Neutrophil (primary cell): ENCODE measurements at regions not wholly inside any gene's neighbourhood (a gene's known extent, or its start where the extent isn't known, plus 50 kb on each side); places are given as distances from the start of the nearest gene placed in this dataset.

Experiments
- H3K27ac ChIP-seq: fragments of 200-600 bp; sonication (generic); 2 replicates; pipeline ENCODE4 v1.5.1; 2016; ENCODE audit warnings: mild to moderate bottlenecking, moderate library complexity
- H3K27me3 ChIP-seq: fragments of 200-600 bp; sonication (generic); 2 replicates; pipeline ENCODE4 v1.6.0; 2016; ENCODE audit warnings: mild to moderate bottlenecking
- H3K36me3 ChIP-seq: fragments of 200-600 bp; sonication (generic); 2 replicates; pipeline ENCODE4 v1.5.1; 2017
- H3K4me1 ChIP-seq, 2 experiments: fragments of 200-600 bp in 1 of 2; sonication (generic) in 1 of 2; 1 replicate in 1 of 2; 2 replicates in 1 of 2; pipeline versions ENCODE4 v1.5.1 to v1.6.1; 2013 to 2016; ENCODE audit warnings: low read depth in 1 of 2, low read length in 1 of 2, mild to moderate bottlenecking in 1 of 2, moderate library complexity in 1 of 2; ENCODE audit not compliant: control insufficient read depth in 1 of 2, insufficient read depth in 1 of 2
- H3K4me3 ChIP-seq, 2 experiments: fragments of 200-600 bp in 1 of 2; sonication (generic) in 1 of 2; 1 replicate in 1 of 2; 2 replicates in 1 of 2; pipeline ENCODE4 v1.5.1; 2013 to 2016; ENCODE audit warnings: low read depth in 1 of 2, low read length in 1 of 2, mild to moderate bottlenecking in 1 of 2, moderate library complexity in 1 of 2
- H3K9me3 ChIP-seq: fragments of 200-600 bp; sonication (generic); 2 replicates; pipeline ENCODE4 v1.5.1; 2016
- CTCF ChIP-seq: fragments of 200-600 bp; sonication (generic); IDR thresholded peaks from 2 replicates; pipeline ENCODE4 v1.5.1; 2016; ENCODE audit warnings: antibody characterized with exemption

DNA sequence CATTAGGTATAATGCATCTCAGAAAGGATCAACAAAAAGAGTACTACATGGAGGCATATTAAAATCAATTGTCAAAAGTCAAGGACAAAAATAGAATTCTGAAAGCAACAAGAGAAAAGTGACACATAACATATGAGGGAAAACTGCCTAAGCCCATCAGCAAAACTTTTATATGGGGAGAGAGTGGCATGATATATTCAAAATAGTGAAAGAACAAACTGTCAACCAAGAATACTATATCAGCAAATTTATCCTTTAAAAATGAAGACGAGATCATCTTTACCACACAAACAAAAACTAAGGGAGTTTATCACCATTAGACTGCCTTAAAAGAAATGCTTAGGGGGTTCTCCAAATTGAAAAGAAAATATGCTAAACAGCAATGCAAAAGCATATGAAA is 86.4 kb upstream of the CHRDL1 start:
- no peaks in the 10 kb centered on the region for H3K4me1 ChIP-seq
- no peaks in the 10 kb centered on the region for H3K36me3 ChIP-seq
- no peak for TF ChIP-seq CTCF
- no peak overlapping the region for H3K4me3 ChIP-seq
- no peak overlapping the region for H3K27ac ChIP-seq
- H3K27me3 ChIP-seq, result no peaks in the 10 kb centered on the region
- H3K9me3 ChIP-seq, result no peaks in the 10 kb centered on the region

DNA sequence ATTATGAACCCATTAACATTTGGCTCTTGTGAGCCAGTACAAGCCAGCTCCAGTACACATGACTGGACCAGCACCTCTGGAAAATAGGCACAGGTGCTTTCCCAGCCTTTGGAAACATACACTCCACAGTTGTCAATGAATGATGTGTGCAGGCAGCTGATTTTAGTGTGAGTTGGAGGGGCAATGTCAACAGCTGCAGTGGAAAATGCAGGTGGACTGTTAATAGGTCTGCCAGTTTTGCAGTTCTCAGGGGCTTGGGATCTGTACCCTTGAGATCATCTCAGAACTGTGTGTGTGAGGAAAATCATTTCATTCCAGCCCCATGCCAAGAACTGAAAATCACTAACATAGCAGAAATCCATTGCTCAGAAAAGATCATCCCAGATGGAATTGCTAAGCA is 81.7 kb upstream of the CHRDL1 start:
- Histone ChIP-seq H3K4me3 (no peak overlapping the region), H3K9me3 (no peaks in the 10 kb centered on the region), H3K27ac (no peak overlapping the region), H3K4me1 (no peaks in the 10 kb centered on the region), H3K27me3 (no peaks in the 10 kb centered on the region), H3K36me3 (no peaks in the 10 kb centered on the region)
- TF ChIP-seq CTCF, result no peak

DNA sequence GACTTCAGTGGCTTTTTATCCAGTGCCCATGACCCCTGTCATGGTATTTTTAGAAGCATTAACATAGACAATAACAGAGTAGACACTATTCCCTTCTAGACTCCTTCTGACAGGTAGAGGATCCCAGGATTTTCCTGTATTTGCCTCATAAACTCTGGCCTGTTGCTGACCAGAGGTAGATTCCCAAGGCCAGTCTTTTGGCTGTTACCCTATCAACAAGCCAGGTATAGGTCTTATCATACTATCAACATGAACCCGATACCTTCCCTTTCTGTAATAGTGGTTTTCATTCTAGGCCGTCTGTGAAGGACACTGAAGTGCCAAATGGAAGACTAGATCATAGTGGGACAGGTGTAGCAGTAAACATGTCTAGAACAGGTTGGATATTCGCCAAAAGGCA is 76.2 kb upstream of the CHRDL1 start:
- no peak for TF ChIP-seq CTCF

DNA sequence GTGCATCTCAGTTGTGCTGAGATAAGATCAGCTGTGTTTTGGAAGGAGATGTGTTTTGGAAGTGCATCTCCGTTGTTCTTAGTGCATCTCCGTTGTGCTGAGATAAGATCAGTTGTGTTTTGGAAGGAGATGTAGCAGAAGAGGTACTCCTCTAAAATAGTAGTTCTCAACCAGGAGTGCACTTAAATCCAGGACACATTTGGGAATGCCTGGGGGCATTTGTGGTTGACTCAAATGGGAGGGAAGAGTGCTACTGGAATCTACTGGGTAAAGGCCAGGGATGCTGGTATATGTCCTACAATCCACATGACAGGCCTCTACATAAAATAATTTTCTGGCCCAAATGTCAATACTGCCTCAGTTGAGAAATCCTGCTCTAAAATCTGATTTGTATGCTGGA is 70.8 kb upstream of the CHRDL1 start:
- H3K4me3 ChIP-seq, result no peak overlapping the region

More for the DNA sequence above, 76.2 kb upstream of the CHRDL1 start:
- no peaks in the 10 kb centered on the region for H3K9me3 ChIP-seq
- no peaks in the 10 kb centered on the region for H3K27me3 ChIP-seq
- H3K4me3 ChIP-seq, result no peak overlapping the region
- no peak overlapping the region for H3K27ac ChIP-seq
- H3K4me1 ChIP-seq, result no peaks in the 10 kb centered on the region
- H3K36me3 ChIP-seq, result no peaks in the 10 kb centered on the region

DNA sequence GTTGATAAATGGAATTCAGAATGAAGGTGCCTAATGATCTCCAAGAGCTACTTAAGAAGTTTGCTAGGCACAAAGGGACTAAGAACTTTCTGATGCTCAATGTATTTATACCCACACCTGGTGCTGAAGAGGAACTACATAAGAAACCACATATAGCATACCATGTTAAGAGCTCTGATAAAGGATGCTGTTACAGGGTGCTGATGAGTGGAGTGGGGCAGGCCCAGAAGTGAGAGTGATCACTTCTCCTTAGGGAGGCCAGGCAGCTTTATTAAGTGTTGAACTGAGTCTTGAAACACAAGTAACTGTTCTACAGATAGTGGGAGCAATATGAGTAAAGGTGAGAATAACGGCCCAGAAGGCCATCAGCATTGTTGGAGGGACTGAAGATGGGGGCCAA is 68.3 kb upstream of the CHRDL1 start:
- Histone ChIP-seq H3K27ac (no peak overlapping the region), H3K4me3 (no peak overlapping the region), H3K9me3 (no peaks in the 10 kb centered on the region), H3K4me1 (no peaks in the 10 kb centered on the region), H3K36me3 (no peaks in the 10 kb centered on the region), H3K27me3 (no peaks in the 10 kb centered on the region)
- TF ChIP-seq CTCF, result no peak

More for the DNA sequence above, 70.8 kb upstream of the CHRDL1 start:
- no peaks in the 10 kb centered on the region for H3K36me3 ChIP-seq
- H3K27me3 ChIP-seq, result no peaks in the 10 kb centered on the region
- H3K27ac ChIP-seq, result no peak overlapping the region
- no peaks in the 10 kb centered on the region for H3K4me1 ChIP-seq
- no peaks in the 10 kb centered on the region for H3K9me3 ChIP-seq
- no peak for TF ChIP-seq CTCF

DNA sequence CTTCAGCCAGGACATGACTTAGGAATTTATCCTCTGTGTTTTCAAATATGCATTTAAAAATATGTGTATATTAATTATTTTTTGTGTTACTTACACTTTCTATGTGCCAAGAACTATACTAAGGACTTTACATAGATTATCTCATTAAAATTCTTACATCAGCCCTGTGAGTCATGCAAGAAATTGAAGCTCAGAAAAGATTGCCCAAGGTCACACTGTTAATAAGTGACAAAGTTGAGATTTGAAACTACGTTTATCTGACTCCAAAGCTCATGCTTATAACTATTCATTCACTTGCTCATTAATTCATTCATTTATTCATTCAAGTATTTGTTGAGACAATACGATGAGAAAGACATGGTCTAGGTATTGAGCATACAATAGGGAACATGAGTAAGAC is 62.9 kb upstream of the CHRDL1 start:
- H3K4me3 ChIP-seq, result no peak overlapping the region
- H3K27ac ChIP-seq, result no peak overlapping the region
- no peaks in the 10 kb centered on the region for H3K9me3 ChIP-seq
- no peaks in the 10 kb centered on the region for H3K4me1 ChIP-seq
- no peak for TF ChIP-seq CTCF
- no peaks in the 10 kb centered on the region for H3K36me3 ChIP-seq
- no peaks in the 10 kb centered on the region for H3K27me3 ChIP-seq
